Smooth muscle cell of the brain vasculature (primary cell): ENCODE measurements at regions not wholly inside any gene's neighbourhood (a gene's known extent, or its start where the extent isn't known, plus 50 kb on each side); places are given as distances from the start of the nearest gene placed in this dataset.

Experiments used
- DNase-seq: peaks from one replicate; pipeline ENCODE4 v3.0.0-alpha.2; 2012; ENCODE audit warnings: low read depth, low spot score

- DNase-seq = no peak
These were observed 69.7 kb upstream of the MAMLD1 start for GRCh38 chrX:150293311-150294013.

DNA sequence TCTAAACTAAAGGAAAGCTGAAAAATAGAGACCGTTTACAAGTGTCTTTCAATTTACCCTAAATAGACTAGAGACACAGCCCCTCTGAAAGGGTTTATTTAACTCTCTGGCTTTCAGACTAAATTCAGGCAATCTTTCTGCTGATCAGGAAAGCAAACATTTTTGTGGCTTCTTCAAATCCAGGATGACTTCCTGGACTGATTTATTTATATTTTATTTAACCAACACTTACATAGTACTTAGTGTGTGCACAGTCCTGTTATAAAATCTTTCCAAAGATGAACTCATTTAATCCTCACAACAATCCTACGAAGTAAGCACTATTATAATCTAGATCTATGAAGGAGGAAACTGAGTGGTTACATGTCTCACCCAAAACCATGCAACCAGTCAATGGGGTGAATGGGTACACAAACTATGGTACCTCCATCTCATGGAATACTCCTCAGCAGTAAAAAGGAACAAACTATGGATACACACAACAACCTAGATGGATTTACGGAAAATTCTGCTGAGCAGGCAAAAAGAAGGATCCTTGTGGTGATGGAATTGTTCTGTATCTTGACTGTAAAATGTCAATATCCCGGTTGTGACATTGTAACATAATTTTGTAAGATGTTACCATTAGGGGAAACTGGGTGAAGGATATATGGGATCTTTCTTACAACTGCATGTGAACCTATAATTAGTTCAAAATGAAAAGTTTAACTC, 64.1 kb upstream of the MAMLD1 start:
- DNase-seq = no peak

DNA sequence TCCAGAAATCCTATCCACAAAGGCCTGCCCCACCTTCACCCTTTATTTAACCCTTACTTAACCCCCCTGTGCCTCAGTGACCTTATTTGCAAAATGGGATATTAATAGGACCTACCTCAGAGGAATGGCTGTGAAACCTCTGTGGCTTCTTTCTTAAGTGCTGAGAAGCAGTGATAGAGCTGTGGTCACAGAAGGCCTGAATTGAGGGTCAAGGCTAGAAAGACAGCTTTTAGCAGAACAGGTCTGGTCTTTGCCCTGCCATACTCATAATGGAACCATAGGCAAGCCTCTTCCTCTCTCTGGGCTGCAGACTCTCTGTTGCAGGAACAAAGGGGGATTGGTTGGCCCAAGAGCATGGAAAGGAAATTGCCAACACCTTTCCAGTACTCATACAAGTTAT, 63.5 kb upstream of the MAMLD1 start:
- no peak for DNase-seq

GRCh38 chrX:150303386-150304097, 59.6 kb upstream of the MAMLD1 start:
- DNase-seq = no peak

DNA sequence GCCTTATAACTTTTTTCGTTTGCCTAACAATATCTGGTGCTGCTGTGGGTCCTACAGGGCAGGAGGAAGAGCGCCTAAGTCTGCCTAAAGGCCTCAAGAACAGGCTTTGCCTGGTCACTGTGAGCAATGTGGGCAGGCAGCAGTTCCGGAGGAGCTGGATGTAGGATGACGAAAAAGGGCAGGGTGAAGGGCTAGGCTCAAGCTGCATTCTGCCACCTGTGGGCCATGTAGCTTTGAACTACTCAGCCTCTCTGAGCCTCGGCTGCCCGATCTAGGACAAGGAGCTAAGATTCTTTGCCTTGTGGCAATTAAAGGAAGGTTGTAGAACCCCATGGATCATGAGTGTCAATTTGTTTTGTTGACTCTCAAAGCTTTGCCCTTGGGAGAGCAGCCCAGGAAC, 57.1 kb upstream of the MAMLD1 start:
- DNase-seq = no peak

DNA sequence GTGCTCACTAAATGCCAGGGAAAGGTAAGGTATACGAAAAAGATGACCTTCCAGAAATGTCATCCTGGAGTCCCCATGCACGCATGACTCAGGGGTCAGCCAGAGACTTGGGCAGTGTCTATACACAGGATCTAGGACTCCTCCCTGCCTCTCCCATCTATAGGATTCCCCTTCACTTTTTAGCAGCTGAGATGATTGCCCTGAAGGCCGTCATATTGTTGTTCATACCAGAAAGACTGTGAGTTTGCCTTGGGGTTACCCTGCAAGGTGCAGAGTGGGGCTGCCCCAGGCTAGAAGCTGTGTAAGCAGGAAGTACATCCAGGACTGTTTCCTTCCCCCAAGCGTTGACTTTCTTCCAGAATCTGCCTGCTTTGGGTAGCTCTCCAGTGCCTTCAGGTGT, 55.1 kb upstream of the MAMLD1 start:
- no peak for DNase-seq

DNA sequence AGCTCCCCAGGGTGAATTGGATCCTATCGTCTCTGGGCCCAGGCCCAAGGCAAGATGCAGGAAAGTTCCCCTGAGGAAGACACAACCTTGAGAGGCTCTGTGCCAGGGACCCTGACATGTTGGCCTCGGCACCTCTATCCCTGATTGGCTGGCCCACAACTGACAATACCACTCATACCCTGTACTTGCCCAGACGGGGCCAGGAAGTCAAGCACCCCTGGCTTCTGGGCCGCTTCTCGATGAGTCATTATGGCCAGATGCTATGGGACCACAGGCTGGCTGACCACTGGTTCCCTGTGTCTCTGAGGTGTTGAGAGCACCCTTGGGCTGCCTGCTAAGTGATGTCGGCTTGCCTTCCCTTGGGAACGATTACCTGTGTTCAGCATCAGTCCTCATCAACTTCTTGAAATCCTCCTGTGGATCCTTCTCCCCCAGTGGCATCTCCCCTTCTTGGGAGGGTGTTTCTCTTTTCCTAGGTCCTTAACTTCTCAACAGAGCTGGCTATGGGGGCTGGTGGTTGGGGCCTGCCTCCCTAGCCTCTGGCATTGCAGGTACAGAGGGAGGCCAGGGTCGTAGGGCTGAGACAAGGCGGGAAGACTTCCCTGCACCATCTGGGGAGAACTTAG, 54.5 kb upstream of the MAMLD1 start:
- DNase-seq = no peak

- DNase-seq = no peak
These were observed 52.7 kb upstream of the MAMLD1 start for GRCh38 chrX:150310417-150310816.

- no peak for DNase-seq
These were observed 52.2 kb upstream of the MAMLD1 start for GRCh38 chrX:150310881-150311280.

DNA sequence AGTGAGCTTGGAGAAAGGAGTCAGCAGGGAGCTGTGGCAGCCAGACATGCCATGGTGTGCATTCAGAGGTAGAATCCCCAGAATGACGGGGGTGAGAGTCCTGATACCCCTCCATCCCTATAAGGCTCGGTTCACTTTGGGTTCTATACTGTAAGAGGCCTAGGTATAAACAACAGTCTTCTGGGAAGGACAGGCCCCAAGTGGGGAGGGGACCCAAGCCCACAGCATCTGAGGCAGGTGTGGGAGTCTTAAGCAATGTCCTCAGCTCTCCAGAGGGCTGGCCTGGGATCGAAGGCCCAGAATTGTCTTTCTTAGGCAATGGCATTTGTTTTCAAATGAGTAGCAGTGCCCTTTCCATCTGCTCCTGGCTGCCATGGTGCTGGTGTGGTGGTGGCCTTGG, 50.2 kb upstream of the MAMLD1 start:
- no peak for DNase-seq
